Adrenal gland (tissue), 9 donors: ENCODE measurements at regions not wholly inside any gene's neighbourhood (a gene's known extent, or its start where the extent isn't known, plus 50 kb on each side); places are given as distances from the start of the nearest gene placed in this dataset.

Source experiments
- DNase-seq, 7 donors: peaks; one replicate each; pipeline ENCODE4 v3.0.0-alpha.2; 2019 to 2020
- H3K27ac ChIP-seq, 5 donors: fragments of 200-600 bp; sonication (generic) in 4 of 5; 1 replicate in 3 of 5; 2 replicates in 2 of 5; pipeline versions ENCODE4 v1.5.1 to v1.8.0; 2016 to 2020; ENCODE audit warnings: mild to moderate bottlenecking in 1 of 5
- H3K27me3 ChIP-seq: fragments of 200-600 bp; 2 replicates; pipeline ENCODE4 v1.8.0; 2021
- H3K36me3 ChIP-seq, 2 donors: fragments of 200-600 bp; replicated peaks in 1 of 2; 1 replicate in 1 of 2; 2 replicates in 1 of 2; pipeline versions ENCODE4 v1.5.1 to v1.8.0; 2018 to 2022
- H3K4me1 ChIP-seq, 2 donors: fragments of 200-600 bp; replicated peaks in 1 of 2; 1 replicate in 1 of 2; 2 replicates in 1 of 2; pipeline versions ENCODE4 v1.5.1 to v1.8.0; 2018 to 2021
- H3K4me3 ChIP-seq, 4 donors: fragments of 200-600 bp; sonication (generic) in 3 of 4; one replicate each; pipeline ENCODE4 v1.5.1; 2016 to 2018
- H3K9me3 ChIP-seq, 3 donors: fragments of 200-600 bp; sonication (generic) in 1 of 3; replicated peaks in 1 of 3; 1 replicate in 2 of 3; 2 replicates in 1 of 3; pipeline versions ENCODE4 v1.5.1 to v1.8.0; 2016 to 2021
- CTCF ChIP-seq, 6 experiments: fragments of 450-650 bp in 4 of 6; fragments of 200-600 bp in 2 of 6; sonication (generic) in 1 of 6; IDR thresholded peaks; 1 replicate in 5 of 6; 2 replicates in 1 of 6; pipeline versions ENCODE4 v1.5.1 to v1.8.0; 2016 to 2021; ENCODE audit warnings: antibody characterized with exemption in 6 of 6, mild to moderate bottlenecking in 2 of 6, moderate library complexity in 1 of 6
- POLR2A ChIP-seq, 2 donors: fragments of 450-650 bp; IDR thresholded peaks; one replicate each; pipeline ENCODE4 v1.6.1; 2017; ENCODE audit warnings: antibody characterized with exemption in 2 of 2, mild to moderate bottlenecking in 2 of 2, moderate library complexity in 1 of 2
- WGBS, 4 donors: extraction: QIAGEN DNeasy Blood & Tissue Kit in 2 of 4; methylation state at CpG; one replicate each; pipeline versions ENCODE4 v1.1.5 to v1.1.7; 2013 to 2017; 5-methylcytosine and 5-hydroxymethylcytosine counted together
- intact Hi-C, 2 donors: fragments of 100-400 bp; cut with DNase I; formaldehyde crosslinking; loops; one replicate each; pipeline versions ENCODE4 v1.14.1 to v1.15.0; 2022 to 2023
- donor health status: healthy with polysubstance abuse.
- donor health status: Bipolar disorder and iron deficiency.
- donor health status: DM: yes; HTN: yes; CAD: no.
- donor health status: DM: no; HTN: no; CAD: no.
- donor health status: DM: no; HTN: no; CAD: no.

DNA sequence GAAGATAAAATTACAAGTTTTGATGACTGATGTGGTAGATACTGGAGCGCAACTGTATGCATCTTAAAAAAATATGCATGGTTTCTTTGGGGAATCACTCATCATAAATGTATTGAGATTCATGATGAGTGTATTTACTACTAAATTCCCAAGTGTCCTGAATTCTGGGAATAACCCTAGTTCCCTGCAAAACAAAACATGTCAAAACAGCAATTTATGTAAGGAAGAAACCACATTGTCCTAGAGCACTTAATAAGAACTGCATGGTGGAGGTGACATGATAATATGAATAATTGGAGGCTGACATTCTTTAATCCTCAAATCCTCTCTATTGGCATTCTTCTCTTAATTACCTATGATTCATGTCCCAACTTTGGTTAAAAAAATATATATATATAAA, 1804.7 kb downstream of the STIM2 start:
- Histone ChIP-seq H3K36me3 (no peaks in the 10 kb centered on the region), H3K4me3 (no peak overlapping the region), H3K9me3 (no peaks in the 10 kb centered on the region), H3K27me3 (no peaks in the 10 kb centered on the region), H3K27ac (no peak overlapping the region), H3K4me1 (no peaks in the 10 kb centered on the region)
- DNase-seq = no peak
- intact Hi-C loops = no loop called here
- WGBS, 4 donors = 44 to 86% (median 49%) methylated on average over 1 of the region's 1 CpG
- TF ChIP-seq CTCF (IDR thresholded peaks at IDR 0.05) = no peak
- TF ChIP-seq POLR2A (IDR thresholded peaks at IDR 0.05) = no peak

- no peak for TF ChIP-seq POLR2A (IDR thresholded peaks at IDR 0.05)
- no peak for TF ChIP-seq CTCF (IDR thresholded peaks at IDR 0.05)
- H3K9me3 ChIP-seq = no peaks in the 10 kb centered on the region
- intact Hi-C loops = no loop called here
- no peaks in the 10 kb centered on the region for H3K27me3 ChIP-seq
- no peaks in the 10 kb centered on the region for H3K36me3 ChIP-seq
- H3K4me3 ChIP-seq = no peak overlapping the region
- no peak overlapping the region for H3K27ac ChIP-seq
- no peak for DNase-seq
- H3K4me1 ChIP-seq = no peaks in the 10 kb centered on the region
Measured at GRCh38 chr4:28675582-28675981, 1814.9 kb downstream of the STIM2 start.

GRCh38 chr4:28677808-28678207, 1817.2 kb downstream of the STIM2 start:
- H3K27ac ChIP-seq = no peak overlapping the region
- intact Hi-C loops = no loop called here

GRCh38 chr4:28682847-28683246, 1822.2 kb downstream of the STIM2 start:
- Histone ChIP-seq H3K9me3 (no peaks in the 10 kb centered on the region), H3K4me1 (no peaks in the 10 kb centered on the region), H3K27ac (no peak overlapping the region), H3K4me3 (no peak overlapping the region), H3K27me3 (no peaks in the 10 kb centered on the region), H3K36me3 (no peaks in the 10 kb centered on the region)
- TF ChIP-seq CTCF (IDR thresholded peaks at IDR 0.05) = no peak
- TF ChIP-seq POLR2A (IDR thresholded peaks at IDR 0.05) = no peak
- DNase-seq = no peak
- intact Hi-C loops = no loop called here
- 55 to 66% (median 60%) methylated on average over 1 of the region's 1 CpG for WGBS, 4 donors

More at GRCh38 chr4:28677808-28678207, 1817.2 kb downstream of the STIM2 start:
- Histone ChIP-seq H3K4me1 (no peaks in the 10 kb centered on the region), H3K27me3 (no peaks in the 10 kb centered on the region), H3K9me3 (no peaks in the 10 kb centered on the region), H3K4me3 (no peak overlapping the region), H3K36me3 (no peaks in the 10 kb centered on the region)
- TF ChIP-seq POLR2A (IDR thresholded peaks at IDR 0.05) (no peak), CTCF (IDR thresholded peaks at IDR 0.05) (no peak)
- no peak for DNase-seq
